H54 (cell line): ENCODE measurements at regions not wholly inside any gene's neighbourhood (a gene's known extent, or its start where the extent isn't known, plus 50 kb on each side); places are given as distances from the start of the nearest gene placed in this dataset.

Source experiments
- DNase-seq: peaks from one replicate; pipeline ENCODE4 v3.0.0; 2011; ENCODE audit warnings: low spot score, mixed read lengths; ENCODE audit not compliant: insufficient read length
- FAIRE-seq: peaks from 3 replicates; lab custom pipeline; 2011; peaks lifted over from hg19 to GRCh38; lab: Jason Lieb, UNC
- POLR2A ChIP-seq: IDR thresholded peaks from 2 replicates; pipeline ENCODE4 v1.6.1; 2011; ENCODE audit warnings: low read depth, mild to moderate bottlenecking, low read length

GRCh38 chr18:27674411-27674810 is 489.3 kb upstream of the CHST9 start:
- TF ChIP-seq POLR2A, result no peak
- DNase-seq, result no peak
- no peak for FAIRE-seq

GRCh38 chr18:27673861-27674260 is 488.8 kb upstream of the CHST9 start:
- TF ChIP-seq POLR2A, result no peak
- no peak for DNase-seq
- FAIRE-seq, result no peak

GRCh38 chr18:27668158-27668557 is 483.1 kb upstream of the CHST9 start:
- DNase-seq (no peak), FAIRE-seq (no peak)
- no peak for TF ChIP-seq POLR2A

- TF ChIP-seq POLR2A, result no peak
- DNase-seq (no peak), FAIRE-seq (no peak)
Measured at GRCh38 chr18:27667064-27667463, 482.0 kb upstream of the CHST9 start.

- no peak for TF ChIP-seq POLR2A
- DNase-seq (no peak), FAIRE-seq (no peak)
Measured at GRCh38 chr18:27666016-27666415, 480.9 kb upstream of the CHST9 start.

GRCh38 chr18:27665264-27665799 is 480.2 kb upstream of the CHST9 start:
- DNase-seq (no peak), FAIRE-seq (no peak)

GRCh38 chr18:27662949-27663348 is 477.8 kb upstream of the CHST9 start:
- FAIRE-seq (no peak), DNase-seq (no peak)
- no peak for TF ChIP-seq POLR2A

More at GRCh38 chr18:27665264-27665799, 480.2 kb upstream of the CHST9 start:
- no peak for TF ChIP-seq POLR2A

GRCh38 chr18:27662537-27662936 is 477.4 kb upstream of the CHST9 start:
- TF ChIP-seq POLR2A, result no peak
- DNase-seq (no peak), FAIRE-seq (no peak)

- TF ChIP-seq POLR2A, result no peak
- no peak for DNase-seq
- no peak for FAIRE-seq
Measured at GRCh38 chr18:27661320-27662018, 476.4 kb upstream of the CHST9 start.

GRCh38 chr18:27656905-27657304 is 471.8 kb upstream of the CHST9 start:
- no peak for FAIRE-seq
- TF ChIP-seq POLR2A, result no peak
- DNase-seq, result no peak

- no peak for DNase-seq
- no peak for TF ChIP-seq POLR2A
- no peak for FAIRE-seq
Measured at GRCh38 chr18:27656167-27656778, 471.2 kb upstream of the CHST9 start.

- FAIRE-seq, result no peak
- DNase-seq, result no peak
- no peak for TF ChIP-seq POLR2A
Measured at GRCh38 chr18:27653247-27653646, 468.1 kb upstream of the CHST9 start.

- TF ChIP-seq POLR2A, result no peak
- DNase-seq (no peak), FAIRE-seq (no peak)
Measured at GRCh38 chr18:27652480-27653121, 467.5 kb upstream of the CHST9 start.

GRCh38 chr18:27649621-27650020 is 464.5 kb upstream of the CHST9 start:
- TF ChIP-seq POLR2A, result no peak
- FAIRE-seq (no peak), DNase-seq (no peak)

- DNase-seq, result no peak
Measured at GRCh38 chr18:27645929-27646328, 460.8 kb upstream of the CHST9 start.

More at GRCh38 chr18:27645929-27646328, 460.8 kb upstream of the CHST9 start:
- FAIRE-seq, result no peak
- no peak for TF ChIP-seq POLR2A
